SK-N-SH treated with all-trans-retinoic acid at 6 μM for 48 hours (cell line): ENCODE measurements at regions not wholly inside any gene's neighbourhood (a gene's known extent, or its start where the extent isn't known, plus 50 kb on each side); places are given as distances from the start of the nearest gene placed in this dataset.

Experiments
- ATAC-seq: fragments of 200-7000 bp; cut with Tn5 transposase; 3 replicates; pipeline ENCODE4 v1.9.1; 2020; ENCODE audit warnings: mild to moderate bottlenecking, moderate library complexity
- ARNTL ChIP-seq: fragments of 450-650 bp; formaldehyde crosslinking; IDR thresholded peaks from 2 replicates; pipeline ENCODE4 v1.5.0; 2020; ENCODE audit warnings: low read depth, mild to moderate bottlenecking, moderate library complexity, borderline replicate concordance
- CREB5 ChIP-seq: fragments of 250-450 bp; sonication (Bioruptor Pico); IDR thresholded peaks from 2 replicates; pipeline ENCODE4 v1.5.1; 2020; ENCODE audit warnings: low read depth, mild to moderate bottlenecking, moderate library complexity
- CSDC2 ChIP-seq: fragments of 250-450 bp; sonication (Bioruptor Pico); IDR thresholded peaks from 2 replicates; pipeline ENCODE4 v1.5.0; 2020; ENCODE audit warnings: mild to moderate bottlenecking, moderate library complexity
- CSRNP3 ChIP-seq: fragments of 250-450 bp; sonication (Bioruptor Pico); IDR thresholded peaks from 2 replicates; pipeline ENCODE4 v1.5.1; 2021; ENCODE audit warnings: mild to moderate bottlenecking, moderate library complexity
- ESRRG ChIP-seq: fragments of 250-450 bp; sonication (Bioruptor Pico); IDR thresholded peaks from 2 replicates; pipeline ENCODE4 v1.6.1; 2021; ENCODE audit warnings: mild to moderate bottlenecking
- GLIS3 ChIP-seq: fragments of 250-450 bp; sonication (Bioruptor Pico); IDR thresholded peaks from 2 replicates; pipeline ENCODE4 v1.5.0; 2020; ENCODE audit warnings: mild to moderate bottlenecking, moderate library complexity
- ISL1 ChIP-seq: fragments of 250-450 bp; sonication (Bioruptor Pico); IDR thresholded peaks from 2 replicates; pipeline ENCODE4 v2.1.2; 2022; ENCODE audit warnings: mild to moderate bottlenecking, moderate library complexity
- OSR1 ChIP-seq: fragments of 250-450 bp; sonication (Bioruptor Pico); IDR thresholded peaks from 2 replicates; pipeline ENCODE4 v1.8.0; 2022; ENCODE audit warnings: moderate library complexity, mild to moderate bottlenecking, inconsistent platforms
- POU6F1 ChIP-seq: fragments of 250-450 bp; sonication (Bioruptor Pico); IDR thresholded peaks from 2 replicates; pipeline ENCODE4 v1.8.0; 2021; ENCODE audit warnings: low read depth, mild to moderate bottlenecking, moderate library complexity, borderline replicate concordance
- PPARA ChIP-seq: fragments of 250-450 bp; sonication (Bioruptor Pico); IDR thresholded peaks from 2 replicates; pipeline ENCODE4 v1.5.0; 2020; ENCODE audit warnings: mild to moderate bottlenecking, borderline replicate concordance
- RARB ChIP-seq: fragments of 250-450 bp; sonication (Bioruptor Pico); IDR thresholded peaks from 2 replicates; pipeline ENCODE4 v1.8.0; 2021; ENCODE audit warnings: mild to moderate bottlenecking, moderate library complexity
- SNAI2 ChIP-seq: fragments of 250-450 bp; sonication (Bioruptor Pico); IDR thresholded peaks from 2 replicates; pipeline ENCODE4 v1.5.0; 2020; ENCODE audit warnings: mild to moderate bottlenecking, moderate library complexity
- TCF4 ChIP-seq: fragments of 250-450 bp; sonication (Bioruptor Pico); IDR thresholded peaks from 2 replicates; pipeline ENCODE4 v1.8.0; 2021; ENCODE audit warnings: mild to moderate bottlenecking, moderate library complexity, borderline replicate concordance
- TOX ChIP-seq: fragments of 250-450 bp; sonication (Bioruptor Pico); IDR thresholded peaks from 2 replicates; pipeline ENCODE4 v1.8.0; 2021; ENCODE audit warnings: mild to moderate bottlenecking, moderate library complexity, borderline replicate concordance
- TSHZ2 ChIP-seq: fragments of 250-450 bp; sonication (Bioruptor Pico); IDR thresholded peaks from 2 replicates; pipeline ENCODE4 v1.5.0; 2020; ENCODE audit warnings: mild to moderate bottlenecking, moderate library complexity
- ZC3H10 ChIP-seq: fragments of 250-450 bp; sonication (Bioruptor Pico); IDR thresholded peaks from 2 replicates; pipeline ENCODE4 v1.5.1; 2021; ENCODE audit warnings: mild to moderate bottlenecking, moderate library complexity
- ZFP3 ChIP-seq: fragments of 250-450 bp; sonication (Bioruptor Pico); IDR thresholded peaks from 2 replicates; pipeline ENCODE4 v1.5.0; 2020; ENCODE audit warnings: mild to moderate bottlenecking, moderate library complexity
- ZNF565 ChIP-seq: fragments of 450-650 bp; formaldehyde crosslinking; conservative IDR thresholded peaks from 2 replicates; pipeline ENCODE4 v1.5.0; 2020; ENCODE audit warnings: low read depth, mild to moderate bottlenecking, moderate library complexity
- ZNF70 ChIP-seq: fragments of 450-650 bp; formaldehyde crosslinking; IDR thresholded peaks from 2 replicates; pipeline ENCODE4 v1.5.0; 2020; ENCODE audit warnings: mild to moderate bottlenecking, moderate library complexity
- ZNF8 ChIP-seq: fragments of 450-650 bp; formaldehyde crosslinking; IDR thresholded peaks from 2 replicates; pipeline ENCODE4 v1.5.0; 2020; ENCODE audit warnings: mild to moderate bottlenecking, moderate library complexity

DNA sequence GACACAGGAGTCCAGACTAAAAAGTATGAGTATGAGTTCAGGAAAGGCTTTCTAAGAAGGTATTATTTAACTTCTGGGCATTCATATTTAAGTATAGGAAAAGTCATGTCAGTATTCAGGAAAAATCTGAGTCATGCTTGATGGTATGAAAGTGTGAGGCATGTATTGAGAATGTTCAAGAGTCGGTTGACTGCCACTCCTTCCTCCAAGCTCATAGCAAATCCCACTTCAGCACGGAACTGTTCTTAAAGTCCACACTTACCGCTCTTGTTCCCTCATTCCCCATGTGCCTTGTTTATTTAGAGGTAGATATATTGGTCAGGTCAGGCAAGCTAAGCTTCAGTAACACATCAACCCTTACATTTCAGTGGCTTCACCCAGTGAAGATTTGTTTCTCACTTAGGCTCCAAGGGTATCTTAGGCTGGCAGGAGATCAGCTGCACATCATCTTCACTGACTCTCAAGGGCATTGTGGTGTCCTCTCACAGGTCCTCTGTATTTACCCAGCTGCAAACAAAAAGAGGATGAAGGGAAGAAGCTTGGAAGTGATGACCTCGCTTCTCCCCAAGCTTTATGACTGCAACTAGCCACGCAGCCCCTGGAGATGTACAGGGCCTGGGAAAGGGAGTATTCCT is 1189.2 kb downstream of the EFNB2 start:
- TF ChIP-seq ZC3H10 (CRISPR knock-in tag) (no peak), ZNF8 (CRISPR knock-in tag) (no peak), TOX (CRISPR knock-in tag) (no peak), CSDC2 (CRISPR knock-in tag) (no peak), ESRRG (CRISPR knock-in tag) (no peak), PPARA (CRISPR knock-in tag) (no peak), ZNF70 (CRISPR knock-in tag) (no peak), ZFP3 (CRISPR knock-in tag) (no peak), SNAI2 (CRISPR knock-in tag) (no peak), RARB (no peak), POU6F1 (no peak), TSHZ2 (CRISPR knock-in tag) (no peak), ARNTL (CRISPR knock-in tag) (no peak), ISL1 (no peak)
- TF ChIP-seq, all 23 proteins: peak for 0
- peak; percentile 72; the same call in 2 of the 3 replicates for ATAC-seq

DNA sequence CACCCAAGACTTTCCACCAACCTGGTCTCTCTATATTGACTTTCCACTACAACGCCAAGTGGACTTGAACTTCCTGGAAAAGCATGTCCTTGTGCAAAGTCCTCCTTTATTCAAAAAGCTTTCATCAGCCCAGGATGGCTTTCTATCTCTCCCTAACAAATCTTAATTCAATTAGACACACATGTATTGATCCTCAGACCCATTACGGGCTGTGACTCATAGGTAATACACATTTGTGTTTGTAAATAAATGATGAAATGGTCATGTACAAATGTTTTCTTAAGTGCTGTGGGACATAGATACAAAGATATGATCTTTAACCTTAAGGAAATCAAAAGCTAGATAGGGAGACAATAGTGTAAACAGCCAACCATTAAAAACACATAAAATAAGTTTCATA is 1189.7 kb downstream of the EFNB2 start:
- ATAC-seq = no peak
- no peak for TF ChIP-seq SNAI2 (CRISPR knock-in tag)
- no peak for TF ChIP-seq ZNF565 (CRISPR knock-in tag)
- no peak for TF ChIP-seq CSDC2 (CRISPR knock-in tag)
- TF ChIP-seq ZNF8 (CRISPR knock-in tag) = no peak
- no peak for TF ChIP-seq GLIS3
- TF ChIP-seq CREB5 (CRISPR knock-in tag) = no peak
- TF ChIP-seq ZFP3 (CRISPR knock-in tag) = no peak
- TF ChIP-seq POU6F1 = no peak

GRCh38 chr13:105345131-105345530 is 1190.3 kb downstream of the EFNB2 start:
- TF ChIP-seq PPARA (CRISPR knock-in tag) (no peak), ZNF8 (CRISPR knock-in tag) (no peak), RARB (no peak)
- TF ChIP-seq, all 23 proteins: peak for 0

GRCh38 chr13:105343134-105343806 is 1192.2 kb downstream of the EFNB2 start:
- ATAC-seq = no peak
- no peak for TF ChIP-seq ZNF565 (CRISPR knock-in tag)
- no peak for TF ChIP-seq TSHZ2 (CRISPR knock-in tag)
- no peak for TF ChIP-seq ZC3H10 (CRISPR knock-in tag)
- TF ChIP-seq CSRNP3 = no peak
- no peak for TF ChIP-seq ESRRG (CRISPR knock-in tag)
- TF ChIP-seq POU6F1 = no peak
- no peak for TF ChIP-seq SNAI2 (CRISPR knock-in tag)
- no peak for TF ChIP-seq TCF4 (CRISPR knock-in tag)
- no peak for TF ChIP-seq ZNF70 (CRISPR knock-in tag)
- no peak for TF ChIP-seq ZFP3 (CRISPR knock-in tag)
- TF ChIP-seq RARB = no peak
- no peak for TF ChIP-seq ZNF8 (CRISPR knock-in tag)
- no peak for TF ChIP-seq OSR1

More at GRCh38 chr13:105345131-105345530, 1190.3 kb downstream of the EFNB2 start:
- no peak for ATAC-seq
